Subcutaneous abdominal adipose tissue (tissue), 5 donors: ENCODE measurements at regions not wholly inside any gene's neighbourhood (a gene's known extent, or its start where the extent isn't known, plus 50 kb on each side); places are given as distances from the start of the nearest gene placed in this dataset.
"Not testable (repeated sequence)": the region's sequence is repeated elsewhere in the genome, so short reads cannot be mapped to it uniquely, and the experiment has no call there.

ENCODE experiments used
- H3K27ac ChIP-seq: one replicate; pipeline ENCODE4 v1.7.0; 2013; ENCODE audit warnings: low read depth, mild to moderate bottlenecking, inconsistent platforms, low read length, moderate library complexity
- H3K27me3 ChIP-seq, 5 donors: one replicate each; pipeline ENCODE4 v1.7.0; 2013; ENCODE audit warnings: low read length in 5 of 5, inconsistent platforms in 1 of 5; ENCODE audit not compliant: control insufficient read depth in 5 of 5, insufficient read depth in 4 of 5
- H3K36me3 ChIP-seq, 5 donors: one replicate each; pipeline ENCODE4 v1.7.0; 2013; ENCODE audit warnings: low read length in 5 of 5; ENCODE audit not compliant: control insufficient read depth in 5 of 5, insufficient read depth in 5 of 5
- H3K4me1 ChIP-seq, 5 donors: one replicate each; pipeline ENCODE4 v1.7.0; 2013; ENCODE audit warnings: low read length in 5 of 5, mild to moderate bottlenecking in 3 of 5, moderate library complexity in 1 of 5; ENCODE audit not compliant: control insufficient read depth in 5 of 5, insufficient read depth in 5 of 5
- H3K4me3 ChIP-seq, 5 donors: one replicate each; pipeline ENCODE4 v1.7.0; 2013; ENCODE audit warnings: low read length in 5 of 5, low read depth in 1 of 5
- H3K9ac ChIP-seq, 5 donors: one replicate each; pipeline ENCODE4 v1.7.0; 2013; ENCODE audit warnings: low read length in 5 of 5, mild to moderate bottlenecking in 4 of 5, moderate library complexity in 3 of 5
- H3K9me3 ChIP-seq, 5 donors: one replicate each; pipeline ENCODE4 v1.7.0; 2013; ENCODE audit warnings: low read length in 5 of 5; ENCODE audit not compliant: control insufficient read depth in 5 of 5
- donor health status: healthy.
- donor health status: healthy.
- donor health status: healthy.
- donor health status: healthy.
- donor health status: healthy.

- not testable (repeated sequence) for H3K9ac ChIP-seq, H3K4me3 ChIP-seq, H3K36me3 ChIP-seq, H3K27ac ChIP-seq, H3K27me3 ChIP-seq, H3K4me1 ChIP-seq
- peaks cover 4 to 20% (median 16%) of the 10 kb centered on the region in 5 donors for H3K9me3 ChIP-seq
Measured at GRCh38 chr18:72958195-72958594, 90.4 kb upstream of the NETO1 start.

- Histone ChIP-seq H3K4me1 (no peaks in the 10 kb centered on the region), H3K4me3 (no peak overlapping the region), H3K27ac (no peak overlapping the region), H3K9me3 (no peaks in the 10 kb centered on the region), H3K9ac (no peak overlapping the region), H3K36me3 (no peaks in the 10 kb centered on the region), H3K27me3 (no peaks in the 10 kb centered on the region)
Measured at GRCh38 chr18:72948439-72948838, 80.7 kb upstream of the NETO1 start.

- H3K4me1 ChIP-seq, result no peaks in the 10 kb centered on the region
- H3K4me3 ChIP-seq, result no peak overlapping the region
- H3K36me3 ChIP-seq, result no peaks in the 10 kb centered on the region
- H3K9me3 ChIP-seq, result no peaks in the 10 kb centered on the region
- no peak overlapping the region for H3K9ac ChIP-seq
- H3K27me3 ChIP-seq, result peaks cover 0 to 4% (median 0%) of the 10 kb centered on the region in 5 donors
- no peak overlapping the region for H3K27ac ChIP-seq
Measured at GRCh38 chr18:72942766-72943165, 75.0 kb upstream of the NETO1 start.

- Histone ChIP-seq H3K27me3 (peaks cover 0 to 4% (median 0%) of the 10 kb centered on the region in 5 donors), H3K36me3 (no peaks in the 10 kb centered on the region), H3K27ac (no peak overlapping the region), H3K4me1 (no peaks in the 10 kb centered on the region), H3K9ac (no peak overlapping the region), H3K4me3 (no peak overlapping the region), H3K9me3 (no peaks in the 10 kb centered on the region)
Measured at GRCh38 chr18:72940986-72941385, 73.2 kb upstream of the NETO1 start.

- Histone ChIP-seq H3K9ac (no peak overlapping the region), H3K27me3 (peaks cover 0 to 4% (median 0%) of the 10 kb centered on the region in 5 donors), H3K4me3 (no peak overlapping the region), H3K36me3 (no peaks in the 10 kb centered on the region), H3K9me3 (no peaks in the 10 kb centered on the region), H3K4me1 (no peaks in the 10 kb centered on the region), H3K27ac (no peak overlapping the region)
Measured at GRCh38 chr18:72940509-72940908, 72.7 kb upstream of the NETO1 start.

GRCh38 chr18:72935744-72936143 is 68.0 kb upstream of the NETO1 start:
- no peak overlapping the region for H3K4me3 ChIP-seq
- no peaks in the 10 kb centered on the region for H3K4me1 ChIP-seq
- H3K9ac ChIP-seq, result no peak overlapping the region
- no peak overlapping the region for H3K27ac ChIP-seq
- H3K36me3 ChIP-seq, result no peaks in the 10 kb centered on the region
- no peaks in the 10 kb centered on the region for H3K9me3 ChIP-seq
- peaks cover 0 to 4% (median 0%) of the 10 kb centered on the region in 5 donors for H3K27me3 ChIP-seq

GRCh38 chr18:72922895-72923294 is 55.1 kb upstream of the NETO1 start:
- Histone ChIP-seq H3K27ac (no peak overlapping the region), H3K4me3 (no peak overlapping the region), H3K27me3 (no peaks in the 10 kb centered on the region), H3K4me1 (peaks cover 0 to 3% (median 0%) of the 10 kb centered on the region in 5 donors), H3K36me3 (no peaks in the 10 kb centered on the region), H3K9ac (no peak overlapping the region), H3K9me3 (peaks cover 0 to 10% (median 3%) of the 10 kb centered on the region in 5 donors)
